NCI-H82 (cell line): ENCODE measurements at regions not wholly inside any gene's neighbourhood (a gene's known extent, or its start where the extent isn't known, plus 50 kb on each side); places are given as distances from the start of the nearest gene placed in this dataset.
"Not testable (repeated sequence)": the region's sequence is repeated elsewhere in the genome, so short reads cannot be mapped to it uniquely, and the experiment has no call there.

ENCODE experiments used
- DNase-seq: peaks from one replicate; lab custom pipeline; 2025; lab: John Stamatoyannopoulos, UW

DNA sequence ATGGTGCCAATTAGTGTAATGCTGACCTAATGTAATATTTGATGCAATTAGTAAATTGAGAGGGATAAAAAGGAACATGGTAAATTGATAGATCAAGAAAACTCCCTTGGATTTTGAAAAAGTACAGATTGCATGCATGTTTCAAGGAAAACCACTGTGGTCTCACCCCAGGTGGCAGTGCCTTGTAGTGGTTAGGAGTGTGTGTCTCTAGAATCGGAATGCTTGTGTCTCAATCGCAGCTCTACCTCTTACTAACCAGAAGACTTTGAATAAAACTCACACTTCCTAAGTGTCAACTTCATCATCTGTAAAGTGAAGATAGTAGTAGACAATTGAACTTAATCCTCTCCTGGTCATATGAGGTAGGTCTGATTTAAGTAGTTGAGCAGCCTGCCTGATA lies 128.9 kb upstream of the GOT2 start:
- DNase-seq = no peak

DNA sequence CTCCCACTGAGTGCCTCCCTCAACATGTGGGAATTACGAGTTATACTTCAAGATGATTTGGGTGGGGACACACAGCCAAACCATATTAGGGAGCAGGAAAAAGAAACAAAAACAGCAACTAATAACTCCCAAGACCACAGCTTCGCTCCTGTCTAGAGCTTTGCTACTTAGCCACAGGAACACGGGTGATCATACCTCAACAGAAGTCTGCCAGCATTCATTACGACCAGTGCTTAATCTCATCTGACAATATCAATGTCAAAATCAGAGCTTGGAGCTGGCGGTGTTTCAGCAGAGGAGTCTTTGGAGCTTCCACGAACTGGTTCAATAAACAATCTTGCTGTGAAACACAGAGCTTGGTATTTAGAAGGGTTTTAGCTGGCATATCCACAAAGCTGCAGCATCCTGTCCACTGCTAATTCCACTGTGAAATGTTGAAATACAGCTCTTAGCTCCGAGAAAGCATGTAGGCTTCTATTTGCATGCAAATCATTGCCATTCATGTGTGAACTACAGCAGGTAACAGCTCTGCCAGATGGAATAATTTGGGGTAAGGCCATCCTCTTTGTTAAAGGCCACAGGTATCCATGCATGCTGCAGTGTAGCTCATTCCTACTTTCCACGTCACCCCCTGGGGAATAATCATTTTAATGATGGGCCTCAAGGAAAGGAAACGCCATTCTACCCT lies 128.4 kb upstream of the GOT2 start:
- peak; percentile 11 for DNase-seq

DNA sequence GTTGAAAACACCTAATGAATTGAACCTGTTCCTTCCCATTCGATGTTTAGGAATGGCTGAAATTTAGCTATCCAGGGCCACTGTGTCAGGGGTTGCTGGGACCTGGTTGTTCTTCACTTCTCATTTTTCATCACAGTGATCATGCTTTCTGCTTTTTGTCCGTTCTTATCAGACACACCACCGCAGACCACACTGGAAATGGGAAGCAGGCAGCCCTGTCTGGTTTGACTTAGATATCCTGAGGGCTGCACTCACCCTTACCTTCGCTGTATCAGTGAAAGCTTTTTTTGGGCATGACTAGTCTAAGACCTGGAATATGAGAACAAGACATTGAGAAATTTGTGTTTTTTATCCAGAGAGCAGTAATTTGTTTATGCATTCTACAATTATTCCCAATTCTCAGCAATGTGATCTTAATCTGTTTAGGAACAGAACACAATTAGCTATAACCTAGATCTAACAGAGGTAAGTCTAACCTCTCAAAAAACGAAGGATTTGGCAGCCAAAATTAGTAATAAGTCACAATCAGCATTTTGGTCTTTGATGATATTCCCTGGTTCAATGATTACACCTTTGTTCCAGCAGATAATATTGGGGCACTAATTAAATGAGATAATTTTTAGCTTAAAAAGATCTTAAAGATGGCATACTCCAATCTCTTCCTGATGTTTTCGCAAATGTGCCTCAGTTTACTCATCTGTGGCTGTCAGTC lies 126.0 kb upstream of the GOT2 start:
- no peak for DNase-seq

DNA sequence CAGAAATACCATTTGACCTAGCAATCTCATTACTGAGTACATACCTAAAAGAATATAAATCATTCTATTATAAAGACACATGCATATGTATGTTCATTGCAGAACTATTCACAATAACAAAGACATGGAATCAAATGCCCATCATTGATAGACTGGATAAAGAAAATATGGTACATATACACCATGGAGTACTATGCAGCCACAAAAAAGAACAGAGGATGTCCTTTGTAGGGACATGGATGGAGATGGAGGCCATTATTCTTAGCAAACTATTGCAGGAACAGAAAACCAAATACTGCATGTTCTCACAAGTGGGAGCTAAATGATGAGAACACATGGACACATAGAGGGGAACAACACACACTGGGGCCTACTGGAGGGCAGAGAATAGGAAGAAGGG lies 124.5 kb upstream of the GOT2 start:
- DNase-seq = not testable (repeated sequence)

DNA sequence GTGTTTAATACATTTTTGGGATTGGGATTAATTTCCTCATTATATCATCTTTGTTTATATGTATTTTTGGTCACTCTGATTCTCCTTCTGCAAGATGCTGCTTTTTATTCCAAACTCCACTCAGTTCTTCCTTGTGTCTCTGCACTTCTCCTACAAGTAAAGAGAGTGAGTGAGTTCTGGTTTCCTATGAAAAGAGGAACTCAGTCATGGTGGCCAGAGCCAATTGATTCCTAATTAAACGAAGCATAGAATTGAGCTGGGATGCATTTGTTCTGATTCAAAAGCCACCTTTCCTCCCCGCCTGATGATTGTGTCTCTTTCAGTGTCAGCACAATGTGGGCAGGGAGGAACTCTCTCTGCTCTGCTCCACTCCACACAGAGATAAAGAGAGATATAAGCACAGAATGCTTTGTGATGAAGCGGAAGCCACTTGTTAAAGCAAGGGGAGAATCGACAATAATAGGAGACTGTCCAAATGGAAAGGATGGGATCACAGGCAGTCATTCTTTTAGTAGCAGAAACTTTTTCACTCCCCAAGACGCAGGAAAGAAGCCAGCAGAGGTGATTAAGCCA lies 121.3 kb upstream of the GOT2 start:
- DNase-seq = no peak

DNA sequence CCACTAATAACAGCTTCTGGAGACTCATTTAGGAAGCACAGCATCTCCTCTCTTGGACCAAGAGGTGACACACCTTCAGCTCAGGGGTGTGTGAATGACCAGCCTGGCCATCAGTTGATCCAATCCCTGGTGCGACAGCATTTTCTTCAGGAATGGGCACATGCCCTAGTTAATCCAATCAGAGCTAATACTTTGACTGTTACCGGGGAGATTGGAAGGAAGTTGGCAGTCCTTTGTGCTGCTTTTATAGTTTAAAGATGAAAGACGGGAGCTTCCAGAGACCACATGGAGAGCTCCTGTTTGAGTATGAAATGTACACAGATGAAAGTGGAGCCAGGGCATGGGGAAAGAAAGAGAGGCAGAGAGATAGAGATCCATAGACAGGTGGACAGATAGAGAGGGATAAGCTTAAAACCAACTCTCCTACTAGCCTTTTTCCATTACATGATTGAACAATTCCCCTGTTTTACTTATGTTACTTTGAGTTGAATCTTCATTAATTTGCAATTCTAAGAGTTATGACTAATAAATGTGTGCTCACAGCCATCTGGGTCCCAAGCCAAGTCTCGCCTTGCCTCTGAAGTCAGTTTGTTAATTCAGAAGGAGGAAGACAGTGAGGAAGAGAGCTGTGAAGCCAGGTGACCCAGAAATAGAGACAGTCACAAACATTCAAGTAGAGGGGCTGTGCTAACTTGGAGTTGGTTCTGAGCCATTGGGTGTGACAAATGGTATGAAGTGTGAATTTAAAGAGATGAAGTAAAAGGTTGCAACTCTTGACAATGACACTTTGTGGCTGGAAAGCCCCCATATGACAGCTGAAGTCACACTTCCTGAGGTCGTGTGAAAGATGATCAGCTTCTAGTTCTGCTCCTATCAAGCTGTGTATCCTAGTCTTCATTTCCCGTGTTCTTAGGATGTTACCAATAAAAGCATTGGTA lies 120.0 kb upstream of the GOT2 start:
- DNase-seq = peak; percentile 36

DNA sequence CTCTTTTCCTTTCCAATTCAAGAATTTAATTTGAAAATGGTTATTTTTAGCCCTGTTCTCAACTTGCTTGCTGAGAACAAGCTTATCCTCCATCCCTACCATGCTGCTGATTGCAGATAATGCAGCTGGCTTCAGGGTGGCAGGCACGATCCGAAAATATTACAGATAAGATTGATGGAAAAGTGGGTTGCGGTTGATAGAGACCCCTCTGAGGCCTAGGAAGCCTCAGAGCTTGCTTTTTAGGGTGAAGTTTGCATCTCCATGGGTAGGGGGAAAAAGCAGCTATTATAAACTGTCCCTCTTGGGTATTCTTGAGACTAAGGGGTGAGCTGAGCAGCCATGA lies 116.5 kb upstream of the GOT2 start:
- no peak for DNase-seq

DNA sequence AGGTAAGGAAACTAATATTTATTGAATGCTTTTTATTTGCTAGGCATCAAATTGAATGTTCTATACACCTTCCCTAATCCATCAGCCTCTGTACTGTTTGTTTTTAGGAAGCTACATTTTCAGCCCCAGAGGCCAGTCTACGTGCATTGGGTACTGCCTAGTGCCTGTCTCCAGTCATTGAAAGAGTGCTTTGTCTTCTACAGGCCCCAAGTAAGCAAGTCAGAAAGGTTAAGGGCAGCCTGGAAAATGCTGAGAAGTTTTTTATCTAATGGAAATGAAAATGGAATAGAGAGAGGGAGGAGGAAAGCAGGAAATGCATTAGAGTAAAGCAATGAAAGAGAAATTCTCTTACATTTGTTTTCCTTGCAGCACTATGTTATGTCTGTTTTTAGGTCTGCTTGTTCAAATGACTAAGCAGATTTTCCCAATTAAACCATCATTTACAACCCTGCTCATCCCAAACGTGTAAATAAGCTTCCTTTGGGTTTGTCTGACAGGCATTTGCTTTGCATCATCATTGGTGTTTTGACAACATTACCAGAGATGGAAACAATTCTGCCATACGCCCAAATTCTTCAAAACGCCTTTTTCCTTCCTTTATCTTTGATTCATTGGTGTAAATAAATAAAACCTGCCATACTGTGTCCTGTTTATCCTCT lies 116.0 kb upstream of the GOT2 start:
- no peak for DNase-seq

DNA sequence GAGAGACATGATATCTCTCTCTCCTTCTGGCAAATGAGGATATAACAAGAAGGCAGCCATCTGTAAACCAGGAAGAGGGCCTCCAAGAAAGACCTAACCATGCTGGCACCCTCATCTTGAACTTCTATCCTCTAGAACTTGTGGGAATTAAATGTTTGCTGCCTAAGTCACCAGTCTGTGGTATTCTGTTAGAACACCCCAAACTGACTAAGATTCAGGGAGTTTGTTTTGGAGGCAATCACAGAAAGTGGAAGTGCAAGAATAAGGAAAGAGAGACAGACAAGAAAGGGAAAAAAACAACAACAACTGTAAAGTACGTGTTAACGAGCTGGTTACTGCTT lies 114.5 kb upstream of the GOT2 start:
- DNase-seq = no peak

DNA sequence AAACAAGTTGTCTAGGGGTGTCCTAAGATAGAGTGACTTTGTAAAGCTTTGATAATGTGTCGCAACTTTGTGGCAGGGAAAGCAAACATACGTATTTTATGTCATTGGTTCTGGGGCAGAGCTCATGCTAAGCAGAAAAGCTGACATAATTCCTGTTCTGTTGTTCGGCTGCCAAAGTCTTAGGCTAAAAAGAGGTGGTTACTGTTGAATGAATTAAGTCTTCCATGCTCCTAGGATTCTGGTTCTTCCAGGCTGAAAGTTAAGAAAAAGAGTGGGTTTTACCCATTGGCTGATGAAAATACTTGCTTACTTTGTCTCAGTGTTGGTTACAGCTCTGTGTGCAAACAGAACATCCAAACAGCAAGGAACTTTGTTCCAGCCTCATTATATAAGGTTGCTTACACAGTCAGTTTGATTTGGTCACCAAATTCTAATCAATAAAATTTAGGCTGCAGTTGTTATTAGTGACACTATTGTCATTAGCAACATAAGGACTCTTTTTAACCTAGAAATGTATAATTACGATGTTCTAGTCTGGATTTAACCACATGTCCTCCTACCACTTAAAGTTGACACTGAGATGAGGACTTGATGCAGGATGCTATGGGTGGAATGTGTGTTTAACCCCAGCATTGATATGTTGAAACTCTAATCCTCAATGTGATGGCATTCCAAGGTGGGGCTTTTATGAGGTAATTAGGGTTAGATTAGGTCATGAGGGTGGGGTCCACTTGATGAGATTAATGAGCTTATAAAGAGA lies 114.0 kb upstream of the GOT2 start:
- DNase-seq = peak; percentile 51

DNA sequence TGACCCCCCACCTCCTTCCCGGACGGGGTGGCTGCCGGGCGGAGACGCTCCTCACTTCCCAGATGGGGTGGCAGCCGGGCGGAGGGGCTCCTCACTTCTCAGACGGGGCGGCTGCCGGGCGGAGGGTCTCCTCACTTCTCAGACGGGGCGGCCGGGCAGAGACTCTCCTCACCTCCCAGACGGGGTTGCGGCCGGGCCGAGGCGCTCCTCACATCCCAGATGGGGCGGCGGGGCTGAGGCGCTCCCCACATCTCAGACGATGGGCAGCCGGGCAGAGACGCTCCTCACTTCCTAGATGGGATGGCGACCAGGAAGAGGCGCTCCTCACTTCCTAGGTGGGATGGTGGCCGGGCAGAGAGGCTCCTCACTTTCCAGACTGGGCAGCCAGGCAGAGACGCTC lies 112.1 kb upstream of the GOT2 start:
- DNase-seq = not testable (repeated sequence)

DNA sequence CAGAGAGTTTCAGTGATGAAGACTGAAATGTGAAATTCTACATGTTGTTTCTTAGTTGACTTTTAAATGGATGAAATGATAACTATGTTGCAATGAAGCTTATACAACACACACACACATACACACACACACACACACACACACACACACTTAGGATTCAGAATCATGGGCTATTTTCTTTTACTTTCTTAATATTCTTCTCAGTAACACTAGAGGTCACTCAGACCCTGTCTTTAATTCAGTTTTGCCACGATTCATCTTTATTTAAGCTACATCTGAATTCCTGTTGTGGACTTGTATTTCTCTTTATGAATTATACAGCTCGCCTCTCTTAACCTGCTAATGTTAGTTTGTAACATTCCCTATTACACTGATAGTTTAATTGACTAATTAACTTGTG lies 109.6 kb upstream of the GOT2 start:
- DNase-seq = peak; percentile 46

DNA sequence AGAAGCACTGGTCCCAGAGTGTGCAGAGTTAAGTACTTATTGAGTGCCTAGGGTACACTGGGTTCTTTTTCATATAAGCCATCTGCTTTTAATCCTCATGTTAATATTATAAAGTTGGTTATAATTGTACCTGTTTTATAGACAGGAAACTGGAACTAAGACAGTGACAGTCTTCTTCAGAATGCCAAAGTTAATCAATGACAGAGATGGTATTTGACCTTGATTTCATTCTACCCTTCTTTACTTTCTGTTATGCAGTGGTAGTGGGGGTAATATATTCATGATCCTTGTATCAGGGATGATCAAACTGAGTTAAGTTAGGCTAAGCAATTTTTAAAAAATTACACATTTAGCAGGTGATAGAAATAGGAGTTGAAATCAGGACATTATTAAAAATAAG lies 108.6 kb upstream of the GOT2 start:
- DNase-seq = no peak

DNA sequence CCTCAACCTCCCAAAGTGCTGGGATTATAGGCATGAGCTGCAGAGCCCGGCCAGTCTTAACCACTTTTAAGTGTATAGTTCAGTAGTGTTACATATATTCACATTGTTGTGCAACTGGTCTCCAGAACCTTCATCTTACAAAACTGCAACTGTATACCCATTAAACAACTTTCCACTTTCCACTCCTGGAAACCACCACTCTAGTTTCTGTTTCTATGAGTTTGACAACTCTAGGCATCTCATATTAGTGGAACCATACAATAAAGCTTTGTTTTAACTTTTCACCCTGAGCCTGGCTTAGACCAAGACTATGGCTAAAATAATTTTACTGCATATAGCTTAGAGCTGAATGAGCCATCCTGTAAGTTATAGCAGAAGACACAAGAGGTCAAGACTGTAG lies 108.0 kb upstream of the GOT2 start:
- no peak for DNase-seq

DNA sequence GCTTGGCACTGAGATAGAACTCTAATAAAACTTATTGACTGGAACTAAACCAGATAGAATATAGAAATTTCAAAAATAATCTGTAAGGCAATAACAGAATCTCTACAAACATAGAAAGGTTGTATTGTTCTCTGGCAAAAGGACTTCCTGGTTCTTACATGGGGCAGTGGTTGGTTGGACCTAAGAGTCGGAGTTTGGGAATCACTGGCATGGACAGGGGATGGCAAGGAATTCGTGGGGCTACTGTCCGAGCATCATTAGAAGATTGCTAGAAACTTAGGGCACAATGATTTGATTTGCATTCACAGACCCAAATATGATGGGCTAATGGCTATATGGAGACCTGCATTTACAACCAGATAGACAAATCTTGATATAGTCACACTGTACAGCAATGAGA lies 103.8 kb upstream of the GOT2 start:
- DNase-seq = no peak

DNA sequence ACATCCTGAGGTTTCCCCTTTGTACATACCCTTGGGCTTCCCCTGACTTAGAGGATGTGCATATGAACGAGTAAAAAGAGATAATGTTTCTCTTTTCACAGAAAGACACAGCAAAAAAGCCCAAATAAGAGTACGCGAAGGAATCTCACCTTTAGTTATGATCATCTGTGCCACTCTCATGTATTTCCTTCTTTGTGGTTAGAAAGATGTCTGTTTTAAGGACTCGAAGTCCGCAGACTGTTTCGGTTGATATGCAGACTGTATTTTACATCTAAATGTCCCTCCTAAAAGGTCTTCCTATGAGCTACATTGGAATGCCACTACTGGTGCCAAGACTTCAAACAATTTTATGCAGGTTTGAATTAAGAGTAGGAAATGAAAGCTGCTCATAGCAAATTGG lies 102.3 kb upstream of the GOT2 start:
- DNase-seq = no peak

DNA sequence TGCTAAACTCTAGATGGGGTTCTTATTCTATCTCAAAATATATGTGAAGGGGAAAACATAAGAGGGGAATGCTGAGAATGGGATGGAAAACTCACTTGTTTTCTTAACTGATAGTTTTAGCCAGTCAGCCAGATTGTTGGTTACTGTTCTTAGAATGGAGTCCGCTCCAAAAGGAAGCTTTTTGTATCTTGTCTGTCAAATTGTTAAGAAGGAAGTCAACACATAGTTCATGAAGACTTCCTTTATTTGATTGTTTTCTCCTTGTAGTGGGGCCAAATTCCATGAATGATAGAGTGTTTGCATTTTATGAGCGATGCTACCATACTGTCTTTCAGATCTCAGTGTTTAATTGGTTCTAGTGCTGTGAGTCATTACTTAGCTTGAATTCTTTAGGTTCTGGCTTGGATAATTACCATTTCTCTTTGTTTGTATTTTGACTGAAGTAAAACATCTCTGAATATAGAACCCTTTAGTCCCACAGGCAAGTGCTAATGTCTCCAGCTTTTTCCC lies 98.3 kb upstream of the GOT2 start:
- DNase-seq = no peak

DNA sequence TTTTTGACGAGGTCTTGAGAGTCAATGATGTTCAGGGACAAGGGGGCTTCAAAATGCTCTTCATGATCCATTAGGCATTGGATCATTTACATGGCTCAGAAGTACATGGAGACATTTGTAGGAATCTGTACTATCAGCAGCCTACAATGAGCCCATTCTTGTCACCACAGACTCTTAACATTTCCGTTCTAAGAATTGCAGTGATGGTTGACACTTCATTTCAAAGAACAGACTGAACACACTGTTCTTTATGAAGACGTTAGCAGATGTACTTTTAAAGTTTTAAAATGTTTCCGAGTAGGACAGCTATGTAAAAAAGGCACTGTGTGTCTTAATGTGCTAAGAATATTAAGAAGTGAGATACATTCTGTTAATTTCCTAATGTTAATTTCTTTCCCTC lies 97.3 kb upstream of the GOT2 start:
- DNase-seq = no peak

DNA sequence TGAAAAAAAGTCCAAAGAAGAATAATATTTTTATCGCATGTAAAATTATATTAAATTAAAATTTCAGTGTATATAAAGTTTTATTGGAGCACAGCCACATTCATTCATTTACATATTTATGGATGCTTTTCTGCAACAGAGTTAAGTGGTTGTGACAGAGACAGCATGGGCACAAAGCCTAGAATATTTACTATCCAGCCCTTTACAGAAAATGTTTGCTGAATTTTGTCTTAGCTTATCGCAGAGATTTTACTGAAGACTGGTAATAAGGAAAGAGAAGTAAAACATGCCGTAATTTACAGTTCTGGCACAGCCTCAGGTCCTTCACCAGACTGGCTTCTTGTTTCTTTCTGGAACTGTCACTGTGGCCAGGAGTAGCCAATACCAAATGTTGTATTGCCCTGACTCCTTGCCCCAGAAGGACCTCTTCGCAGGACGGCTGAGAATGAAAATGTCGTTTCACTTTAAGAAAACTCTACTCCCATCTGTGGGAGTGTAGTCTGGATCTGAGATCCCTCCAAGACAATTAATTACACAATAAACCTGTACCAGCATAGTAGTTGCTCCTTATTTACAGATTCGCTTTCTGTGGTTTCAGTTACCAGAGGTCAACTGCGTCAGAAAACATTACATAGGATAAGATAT lies 94.9 kb upstream of the GOT2 start:
- DNase-seq = no peak

DNA sequence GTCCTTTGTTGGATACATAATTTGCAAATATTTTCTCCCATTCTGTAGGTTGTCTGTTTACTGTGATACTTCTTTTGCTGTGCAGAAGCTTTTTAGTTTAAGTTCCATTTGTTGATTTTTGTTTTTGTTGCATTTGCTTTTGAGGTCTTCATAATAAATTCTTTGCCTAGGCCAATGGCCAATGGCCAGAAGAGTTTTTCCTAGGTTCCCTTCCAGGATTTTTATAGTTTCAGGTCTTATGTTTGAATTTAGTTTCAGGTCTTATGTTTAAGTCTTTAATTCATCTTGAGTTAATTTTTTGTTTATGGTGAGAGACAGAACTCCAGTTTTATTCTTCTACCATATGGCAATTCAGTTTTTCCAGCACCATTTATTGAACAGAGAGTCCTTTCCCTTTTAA lies 90.1 kb upstream of the GOT2 start:
- DNase-seq = no peak

DNA sequence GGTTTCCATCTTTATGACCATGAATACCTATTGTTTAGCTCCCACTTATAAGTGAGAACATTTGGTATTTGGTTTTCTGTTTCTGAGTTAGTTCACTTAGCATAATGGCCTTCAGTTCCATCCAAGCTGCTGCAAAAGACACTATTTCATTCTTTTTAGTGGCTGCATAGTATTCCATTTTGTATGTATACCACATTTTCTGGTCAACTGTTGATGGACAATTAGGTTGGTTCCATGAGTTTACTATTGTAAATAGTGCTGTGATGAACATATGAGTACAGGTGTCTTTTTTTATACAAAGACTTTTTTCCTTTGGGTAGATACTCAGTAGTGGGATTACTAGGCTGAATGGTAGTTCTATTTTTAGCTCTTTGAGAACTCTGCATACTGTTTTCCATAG lies 87.8 kb upstream of the GOT2 start:
- DNase-seq = no peak
